ENCODE measurements at regions not wholly inside any gene's neighbourhood (a gene's known extent, or its start where the extent isn't known, plus 50 kb on each side); places are given as distances from the start of the nearest gene placed in this dataset.

DNA sequence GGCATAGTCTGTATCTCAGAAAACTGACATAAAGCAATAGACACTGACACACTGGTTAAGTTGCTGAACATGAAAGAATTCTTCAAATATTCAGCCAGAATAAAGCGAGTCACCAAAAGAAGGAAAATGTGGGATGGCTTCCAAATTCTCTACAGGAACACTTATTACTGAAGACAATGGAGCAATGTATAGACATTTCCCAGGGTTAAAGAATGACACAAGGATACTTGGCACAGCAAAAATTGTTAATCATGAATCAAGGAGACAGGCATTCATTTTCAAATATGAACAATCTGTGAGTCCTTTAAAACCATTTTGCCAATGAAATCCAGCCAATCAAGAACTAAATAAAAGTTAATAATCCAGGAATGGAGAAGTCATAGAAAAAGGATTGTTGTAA is 92.5 kb downstream of the MTX3 start:
- TF ChIP-seq, protein P1, sequence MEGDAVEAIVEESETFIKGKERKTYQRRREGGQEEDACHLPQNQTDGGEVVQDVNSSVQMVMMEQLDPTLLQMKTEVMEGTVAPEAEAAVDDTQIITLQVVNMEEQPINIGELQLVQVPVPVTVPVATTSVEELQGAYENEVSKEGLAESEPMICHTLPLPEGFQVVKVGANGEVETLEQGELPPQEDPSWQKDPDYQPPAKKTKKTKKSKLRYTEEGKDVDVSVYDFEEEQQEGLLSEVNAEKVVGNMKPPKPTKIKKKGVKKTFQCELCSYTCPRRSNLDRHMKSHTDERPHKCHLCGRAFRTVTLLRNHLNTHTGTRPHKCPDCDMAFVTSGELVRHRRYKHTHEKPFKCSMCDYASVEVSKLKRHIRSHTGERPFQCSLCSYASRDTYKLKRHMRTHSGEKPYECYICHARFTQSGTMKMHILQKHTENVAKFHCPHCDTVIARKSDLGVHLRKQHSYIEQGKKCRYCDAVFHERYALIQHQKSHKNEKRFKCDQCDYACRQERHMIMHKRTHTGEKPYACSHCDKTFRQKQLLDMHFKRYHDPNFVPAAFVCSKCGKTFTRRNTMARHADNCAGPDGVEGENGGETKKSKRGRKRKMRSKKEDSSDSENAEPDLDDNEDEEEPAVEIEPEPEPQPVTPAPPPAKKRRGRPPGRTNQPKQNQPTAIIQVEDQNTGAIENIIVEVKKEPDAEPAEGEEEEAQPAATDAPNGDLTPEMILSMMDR (IDR thresholded peaks at IDR 0.05): no peak
- TF ChIP-seq POLR2A (IDR thresholded peaks at IDR 0.05): no peak
